ENCODE measurements at regions not wholly inside any gene's neighbourhood (a gene's known extent, or its start where the extent isn't known, plus 50 kb on each side); places are given as distances from the start of the nearest gene placed in this dataset.

- no peak for TF ChIP-seq GABPA (IDR thresholded peaks at IDR 0.05; ENCODE audit: low read depth)
- TF ChIP-seq REST (IDR thresholded peaks at IDR 0.05; ENCODE audit: insufficient replicate concordance, low read depth), result no peak
- TF ChIP-seq POLR2AphosphoS5 (IDR thresholded peaks at IDR 0.05; ENCODE audit: low read depth), result no peak
- no peak for TF ChIP-seq CTCF (IDR thresholded peaks at IDR 0.05; ENCODE audit: insufficient read depth, low read length)
These were observed 52.6 kb upstream of the RBPJ start for GRCh38 chr4:26268246-26268645.

Measured in HL-60 (cell line).